ENCODE measurements at regions not wholly inside any gene's neighbourhood (a gene's known extent, or its start where the extent isn't known, plus 50 kb on each side); places are given as distances from the start of the nearest gene placed in this dataset.
"Not testable (repeated sequence)": the region's sequence is repeated elsewhere in the genome, so short reads cannot be mapped to it uniquely, and the experiment has no call there.

- no peak overlapping the region for H3K4me3 ChIP-seq
- no peak for TF ChIP-seq POLR2AphosphoS5 (IDR thresholded peaks at IDR 0.05)
- TF ChIP-seq POLR2A (IDR thresholded peaks at IDR 0.05), result no peak
- TF ChIP-seq CTCF (IDR thresholded peaks at IDR 0.05), result no peak
- H3K27ac ChIP-seq, result no peak overlapping the region
- DNase-seq (ENCODE audit: low spot score), result no peak
- H3K27me3 ChIP-seq (replicated peaks; ENCODE audit: insufficient read depth), result no peaks in the 10 kb centered on the region
- WGBS, result 62% methylated on average over 5 of the region's 6 CpGs
- no peaks in the 10 kb centered on the region for H3K9me3 ChIP-seq
- intact Hi-C loops (cut with DNase I), result no loop called here
- no peaks in the 10 kb centered on the region for H3K4me1 ChIP-seq (replicated peaks)
- no peaks in the 10 kb centered on the region for H3K36me3 ChIP-seq
Observed at GRCh38 chr10:65083222-65083621, 1562.0 kb downstream of the REEP3 start.

- Histone ChIP-seq H3K27me3 (replicated peaks; ENCODE audit: insufficient read depth) (no peaks in the 10 kb centered on the region), H3K27ac (no peak overlapping the region), H3K9me3 (no peaks in the 10 kb centered on the region), H3K4me1 (replicated peaks) (no peaks in the 10 kb centered on the region), H3K36me3 (no peaks in the 10 kb centered on the region), H3K4me3 (no peak overlapping the region)
- intact Hi-C loops (cut with DNase I), result no loop called here
- no peak for DNase-seq (ENCODE audit: low spot score)
- TF ChIP-seq CTCF (IDR thresholded peaks at IDR 0.05) (no peak), POLR2A (IDR thresholded peaks at IDR 0.05) (no peak), POLR2AphosphoS5 (IDR thresholded peaks at IDR 0.05) (peak; percentile 55)
Observed at GRCh38 chr10:65090991-65091390, 1569.8 kb downstream of the REEP3 start.

- TF ChIP-seq POLR2A (IDR thresholded peaks at IDR 0.05) (no peak), POLR2AphosphoS5 (IDR thresholded peaks at IDR 0.05) (no peak), CTCF (IDR thresholded peaks at IDR 0.05) (no peak)
- no peak for DNase-seq (ENCODE audit: low spot score)
- H3K36me3 ChIP-seq, result no peaks in the 10 kb centered on the region
- intact Hi-C loops (cut with DNase I), result no loop called here
- no peaks in the 10 kb centered on the region for H3K4me1 ChIP-seq (replicated peaks)
- no peak overlapping the region for H3K4me3 ChIP-seq
- H3K9me3 ChIP-seq, result no peaks in the 10 kb centered on the region
- no peaks in the 10 kb centered on the region for H3K27me3 ChIP-seq (replicated peaks; ENCODE audit: insufficient read depth)
- WGBS, result 64% methylated on average over 1 of the region's 1 CpG
- no peak overlapping the region for H3K27ac ChIP-seq
Observed at GRCh38 chr10:65100146-65100545, 1578.9 kb downstream of the REEP3 start.

- WGBS, result 95% methylated on average over 4 of the region's 4 CpGs
- H3K4me3 ChIP-seq; H3K36me3 ChIP-seq; H3K4me1 ChIP-seq (replicated peaks); H3K27ac ChIP-seq; intact Hi-C loops (cut with DNase I); H3K27me3 ChIP-seq (replicated peaks; ENCODE audit: insufficient read depth); DNase-seq (ENCODE audit: low spot score); H3K9me3 ChIP-seq: not testable (repeated sequence)
Observed at GRCh38 chr10:65100881-65101280, 1579.7 kb downstream of the REEP3 start.

GRCh38 chr10:65110009-65110408 is 1588.8 kb downstream of the REEP3 start:
- intact Hi-C loops (cut with DNase I), result no loop called here
- no peak for TF ChIP-seq CTCF (IDR thresholded peaks at IDR 0.05)
- no peak for TF ChIP-seq POLR2A (IDR thresholded peaks at IDR 0.05)
- no peak for TF ChIP-seq POLR2AphosphoS5 (IDR thresholded peaks at IDR 0.05)
- no peak overlapping the region for H3K4me3 ChIP-seq
- H3K4me1 ChIP-seq (replicated peaks), result no peaks in the 10 kb centered on the region
- no peaks in the 10 kb centered on the region for H3K36me3 ChIP-seq
- no peaks in the 10 kb centered on the region for H3K27me3 ChIP-seq (replicated peaks; ENCODE audit: insufficient read depth)
- WGBS, result 68% methylated on average over 2 of the region's 2 CpGs
- no peak for DNase-seq (ENCODE audit: low spot score)
- H3K27ac ChIP-seq, result no peak overlapping the region
- H3K9me3 ChIP-seq, result no peaks in the 10 kb centered on the region

GRCh38 chr10:65111059-65111458 is 1589.9 kb downstream of the REEP3 start:
- H3K4me1 ChIP-seq (replicated peaks); H3K36me3 ChIP-seq; H3K4me3 ChIP-seq; H3K9me3 ChIP-seq; intact Hi-C loops (cut with DNase I); H3K27ac ChIP-seq; DNase-seq (ENCODE audit: low spot score); H3K27me3 ChIP-seq (replicated peaks; ENCODE audit: insufficient read depth): not testable (repeated sequence)
- WGBS, result 65% methylated on average over 6 of the region's 6 CpGs
